Colonic mucosa (tissue), 4 donors: ENCODE measurements at regions not wholly inside any gene's neighbourhood (a gene's known extent, or its start where the extent isn't known, plus 50 kb on each side); places are given as distances from the start of the nearest gene placed in this dataset.
"Not testable (repeated sequence)": the region's sequence is repeated elsewhere in the genome, so short reads cannot be mapped to it uniquely, and the experiment has no call there.

Experiments used
- DNase-seq: peaks from one replicate; pipeline ENCODE4 v3.0.0-alpha.2; 2020
- H3K27ac ChIP-seq: fragments of 200-600 bp; one replicate; pipeline ENCODE4 v1.8.0; 2021
- H3K27me3 ChIP-seq: fragments of 200-600 bp; one replicate; pipeline ENCODE4 v1.8.0; 2021
- H3K36me3 ChIP-seq: fragments of 200-600 bp; one replicate; pipeline ENCODE4 v1.8.0; 2021
- H3K4me1 ChIP-seq: fragments of 200-600 bp; one replicate; pipeline ENCODE4 v1.8.0; 2021; ENCODE audit warnings: mild to moderate bottlenecking
- H3K4me3 ChIP-seq: fragments of 200-600 bp; one replicate; pipeline ENCODE4 v1.8.0; 2021
- H3K9ac ChIP-seq, 2 donors: one replicate each; pipeline ENCODE4 v1.7.0; 2013; ENCODE audit warnings: control low read depth in 2 of 2, low read depth in 2 of 2, low read length in 2 of 2
- H3K9me3 ChIP-seq: fragments of 200-600 bp; one replicate; pipeline ENCODE4 v1.8.0; 2021
- intact Hi-C: fragments of 100-400 bp; cut with DNase I; formaldehyde crosslinking; loops from one replicate; pipeline ENCODE4 v1.14.1; 2022
- TF ChIP-seq, protein P1 (sequence below): fragments of 200-600 bp; IDR thresholded peaks from one replicate; pipeline ENCODE4 v1.8.0; 2022; ENCODE audit warnings: antibody characterized with exemption, mild to moderate bottlenecking
- donor health status: healthy.
- donor health status: DM: no; HTN: no; CAD: no.
- donor health status: DM: no; HTN: no; CAD: no.

DNA sequence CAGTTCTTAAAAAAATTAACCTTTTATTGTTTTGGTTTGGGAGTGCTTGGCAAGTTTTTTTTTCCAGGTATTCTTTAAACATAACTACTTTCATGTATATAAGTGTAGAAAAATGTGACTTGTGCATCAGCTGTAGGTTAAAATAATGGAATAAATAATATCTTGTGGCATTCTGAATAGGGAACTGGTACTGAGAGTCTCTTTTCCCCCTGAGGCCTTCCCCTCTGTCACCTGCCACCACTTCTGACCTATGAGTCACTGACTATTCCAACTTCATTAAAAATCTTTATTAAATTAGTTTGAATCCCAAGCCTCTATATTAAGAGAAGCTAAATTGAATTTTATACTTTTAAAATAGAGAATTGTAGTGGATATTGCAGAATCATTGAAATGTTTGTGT lies 805.7 kb downstream of the METTL15 start:
- no peak overlapping the region for H3K4me3 ChIP-seq
- no peaks in the 10 kb centered on the region for H3K9me3 ChIP-seq
- intact Hi-C loops, result no loop called here
- no peaks in the 10 kb centered on the region for H3K4me1 ChIP-seq
- H3K9ac ChIP-seq, result no peak overlapping the region
- TF ChIP-seq, protein P1, sequence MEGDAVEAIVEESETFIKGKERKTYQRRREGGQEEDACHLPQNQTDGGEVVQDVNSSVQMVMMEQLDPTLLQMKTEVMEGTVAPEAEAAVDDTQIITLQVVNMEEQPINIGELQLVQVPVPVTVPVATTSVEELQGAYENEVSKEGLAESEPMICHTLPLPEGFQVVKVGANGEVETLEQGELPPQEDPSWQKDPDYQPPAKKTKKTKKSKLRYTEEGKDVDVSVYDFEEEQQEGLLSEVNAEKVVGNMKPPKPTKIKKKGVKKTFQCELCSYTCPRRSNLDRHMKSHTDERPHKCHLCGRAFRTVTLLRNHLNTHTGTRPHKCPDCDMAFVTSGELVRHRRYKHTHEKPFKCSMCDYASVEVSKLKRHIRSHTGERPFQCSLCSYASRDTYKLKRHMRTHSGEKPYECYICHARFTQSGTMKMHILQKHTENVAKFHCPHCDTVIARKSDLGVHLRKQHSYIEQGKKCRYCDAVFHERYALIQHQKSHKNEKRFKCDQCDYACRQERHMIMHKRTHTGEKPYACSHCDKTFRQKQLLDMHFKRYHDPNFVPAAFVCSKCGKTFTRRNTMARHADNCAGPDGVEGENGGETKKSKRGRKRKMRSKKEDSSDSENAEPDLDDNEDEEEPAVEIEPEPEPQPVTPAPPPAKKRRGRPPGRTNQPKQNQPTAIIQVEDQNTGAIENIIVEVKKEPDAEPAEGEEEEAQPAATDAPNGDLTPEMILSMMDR, result no peak
- H3K27ac ChIP-seq, result no peak overlapping the region
- H3K36me3 ChIP-seq, result no peaks in the 10 kb centered on the region
- H3K27me3 ChIP-seq, result no peaks in the 10 kb centered on the region
- no peak for DNase-seq

DNA sequence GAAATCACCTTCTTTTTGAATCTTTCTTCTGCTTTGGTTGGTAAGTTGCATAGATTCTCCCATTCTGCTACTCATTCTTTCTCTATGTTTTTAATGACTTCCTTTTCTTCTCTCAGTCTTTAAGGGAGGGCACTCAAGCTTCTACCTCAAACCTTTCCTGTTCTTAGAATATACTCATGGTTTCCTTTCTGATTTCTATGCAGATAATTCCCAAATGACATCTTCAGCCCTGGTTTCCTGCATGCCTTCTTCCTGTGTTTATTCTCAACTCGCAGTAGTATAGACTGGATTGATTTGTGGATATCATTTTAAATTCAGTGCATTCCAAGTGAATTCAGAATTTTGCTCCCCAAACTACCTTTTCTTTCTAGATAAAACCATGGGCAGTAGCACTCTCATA lies 803.6 kb downstream of the METTL15 start:
- H3K9me3 ChIP-seq, result no peaks in the 10 kb centered on the region
- no peak overlapping the region for H3K4me3 ChIP-seq
- no peaks in the 10 kb centered on the region for H3K27me3 ChIP-seq
- no peaks in the 10 kb centered on the region for H3K4me1 ChIP-seq
- TF ChIP-seq, protein P1, result no peak
- no peak overlapping the region for H3K27ac ChIP-seq
- no peak for DNase-seq
- intact Hi-C loops, result no loop called here
- H3K9ac ChIP-seq, result no peak overlapping the region
- H3K36me3 ChIP-seq, result no peaks in the 10 kb centered on the region

DNA sequence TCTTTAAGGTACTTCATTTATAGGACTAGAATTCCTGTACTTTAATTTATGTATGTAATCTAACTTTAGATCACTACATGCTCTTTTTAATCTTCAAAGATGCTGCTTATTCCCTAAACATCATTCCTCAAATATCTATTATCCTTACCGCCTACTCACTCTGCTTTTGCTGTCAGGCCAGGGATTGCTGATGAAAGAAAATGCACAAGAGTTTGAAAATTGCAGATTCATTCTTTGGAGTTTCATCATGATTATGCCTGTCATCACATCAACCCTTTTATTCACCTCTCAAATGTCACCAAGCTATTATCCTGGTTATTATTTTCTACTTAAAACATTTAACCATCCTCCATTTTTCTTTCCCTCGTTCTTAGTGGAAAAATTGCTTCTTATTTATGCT lies 802.7 kb downstream of the METTL15 start:
- intact Hi-C loops, result no loop called here
- no peaks in the 10 kb centered on the region for H3K4me1 ChIP-seq
- no peaks in the 10 kb centered on the region for H3K36me3 ChIP-seq
- no peak overlapping the region for H3K27ac ChIP-seq
- H3K4me3 ChIP-seq, result no peak overlapping the region
- H3K27me3 ChIP-seq, result no peaks in the 10 kb centered on the region
- no peaks in the 10 kb centered on the region for H3K9me3 ChIP-seq
- H3K9ac ChIP-seq, result no peak overlapping the region
- TF ChIP-seq, protein P1, result no peak
- no peak for DNase-seq

DNA sequence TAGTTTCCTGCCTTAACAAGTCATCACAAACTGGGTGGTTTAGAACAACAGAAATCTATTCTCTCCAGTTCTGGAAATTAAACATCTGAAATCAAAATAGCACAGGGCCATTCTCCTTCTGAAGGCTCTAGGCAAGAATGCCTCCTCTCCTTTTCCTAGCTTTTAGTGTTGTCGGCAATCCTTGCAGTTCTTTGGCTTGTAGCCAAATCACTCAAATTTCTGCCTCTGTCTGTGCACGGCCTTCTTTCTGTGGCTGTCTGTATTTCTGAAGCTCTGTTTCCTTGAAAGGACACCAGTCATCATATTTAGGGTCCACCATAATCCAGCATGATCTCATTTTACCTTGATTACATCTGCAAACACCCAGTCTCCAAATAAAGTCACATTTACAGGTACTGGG lies 795.5 kb downstream of the METTL15 start:
- TF ChIP-seq, protein P1, result no peak

DNA sequence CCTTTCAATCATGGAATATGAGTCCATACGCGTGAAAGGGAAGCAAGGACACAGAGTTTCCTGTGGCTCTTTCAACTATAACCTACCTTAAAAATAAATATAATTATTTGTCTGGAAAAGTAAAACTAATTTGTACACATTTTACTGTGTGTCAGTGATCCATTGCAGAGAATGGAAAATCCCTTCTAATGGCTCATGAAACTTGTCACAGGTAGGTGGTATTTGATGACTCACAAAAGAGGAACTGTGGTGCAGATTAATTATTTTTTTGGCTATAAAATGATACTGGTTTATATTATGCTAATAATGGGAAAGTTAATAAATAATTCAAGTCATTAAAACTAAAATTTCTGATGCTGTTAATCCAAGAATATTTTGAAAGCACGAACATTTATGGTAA lies 792.2 kb downstream of the METTL15 start:
- intact Hi-C loops, result no loop called here
- no peak overlapping the region for H3K9ac ChIP-seq
- no peaks in the 10 kb centered on the region for H3K27me3 ChIP-seq
- no peak overlapping the region for H3K27ac ChIP-seq
- H3K4me1 ChIP-seq, result no peaks in the 10 kb centered on the region
- TF ChIP-seq, protein P1, result no peak
- no peak for DNase-seq
- no peaks in the 10 kb centered on the region for H3K36me3 ChIP-seq
- H3K4me3 ChIP-seq, result no peak overlapping the region
- H3K9me3 ChIP-seq, result no peaks in the 10 kb centered on the region

More for the DNA sequence above, 795.5 kb downstream of the METTL15 start:
- intact Hi-C loops, result no loop called here
- Histone ChIP-seq H3K9ac (no peak overlapping the region), H3K27ac (no peak overlapping the region), H3K4me1 (no peaks in the 10 kb centered on the region), H3K4me3 (no peak overlapping the region), H3K9me3 (no peaks in the 10 kb centered on the region), H3K27me3 (no peaks in the 10 kb centered on the region), H3K36me3 (no peaks in the 10 kb centered on the region)
- DNase-seq, result no peak

DNA sequence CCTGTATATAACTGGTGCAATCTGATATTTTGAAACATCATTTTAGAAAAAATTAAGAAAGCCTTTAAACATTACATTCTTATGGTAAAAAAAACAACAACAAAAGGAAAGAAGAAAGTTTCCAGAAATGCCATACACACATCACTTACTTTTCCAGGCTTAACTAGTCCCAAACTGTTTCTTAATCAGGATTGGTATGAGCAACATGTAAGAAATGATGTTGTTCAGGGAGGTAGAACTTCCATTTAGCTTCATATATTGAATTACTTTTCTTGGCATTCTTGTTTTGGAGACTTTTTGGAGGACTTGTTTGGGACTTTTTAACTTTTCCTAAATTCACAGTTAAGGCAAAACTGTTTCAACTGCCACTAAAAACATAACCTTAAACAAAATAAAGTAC lies 791.5 kb downstream of the METTL15 start:
- intact Hi-C loops, result no loop called here
- Histone ChIP-seq H3K9ac (no peak overlapping the region), H3K4me1 (no peaks in the 10 kb centered on the region), H3K9me3 (no peaks in the 10 kb centered on the region), H3K27ac (no peak overlapping the region), H3K36me3 (no peaks in the 10 kb centered on the region), H3K27me3 (no peaks in the 10 kb centered on the region), H3K4me3 (no peak overlapping the region)
- DNase-seq, result no peak
- TF ChIP-seq, protein P1, result no peak

DNA sequence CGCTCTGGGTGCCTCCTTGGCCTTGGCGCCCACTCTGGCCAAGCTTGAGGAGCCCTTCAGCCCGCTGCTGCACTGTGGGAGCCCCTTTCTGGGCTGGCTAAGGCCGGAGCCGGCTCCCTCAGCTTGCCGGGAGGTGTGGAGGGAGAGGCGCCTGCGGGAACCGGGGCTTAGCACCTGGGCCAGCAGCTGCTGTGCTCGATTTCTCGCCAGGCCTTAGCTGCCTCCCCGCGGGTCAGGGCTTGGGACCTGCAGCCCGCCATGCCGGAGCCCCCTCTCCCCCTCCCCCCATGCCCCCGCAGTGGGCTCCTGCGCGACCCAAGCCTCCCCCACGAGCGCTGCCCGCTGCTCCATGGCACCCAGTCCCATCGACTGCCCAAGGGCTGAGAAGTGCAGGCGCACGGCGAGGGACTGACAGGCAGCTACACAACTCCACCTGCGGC lies 782.4 kb downstream of the METTL15 start:
- H3K27me3 ChIP-seq, H3K9me3 ChIP-seq, H3K27ac ChIP-seq, H3K9ac ChIP-seq, H3K36me3 ChIP-seq, intact Hi-C loops, H3K4me1 ChIP-seq, H3K4me3 ChIP-seq, DNase-seq: not testable (repeated sequence)
